AG20443 (cell line): ENCODE measurements at regions not wholly inside any gene's neighbourhood (a gene's known extent, or its start where the extent isn't known, plus 50 kb on each side); places are given as distances from the start of the nearest gene placed in this dataset.

Experiments used
- DNase-seq: peaks from one replicate; pipeline ENCODE4 v3.0.0; 2012; ENCODE audit warnings: low spot score, mixed read lengths

GRCh38 chr16:82567175-82567574 lies 59.6 kb upstream of the CDH13 start:
- DNase-seq: no peak

DNA sequence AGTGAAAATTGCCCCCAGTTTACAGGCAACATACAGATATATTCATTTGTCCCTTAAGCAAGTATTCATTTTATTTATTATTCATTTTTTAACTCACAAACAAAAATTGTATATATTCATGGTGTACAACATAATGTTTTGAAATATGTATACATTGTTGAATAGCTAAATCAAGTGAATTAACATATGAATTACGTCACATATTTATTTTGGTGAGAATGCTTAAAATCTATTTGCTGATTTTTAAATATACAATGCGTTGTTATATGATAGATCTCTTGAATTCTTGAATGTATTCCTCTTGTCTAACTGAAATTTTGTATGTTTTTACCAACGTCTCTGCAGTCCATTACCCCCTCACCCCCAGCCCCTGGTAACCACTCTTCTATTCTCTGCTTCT lies 63.4 kb upstream of the CDH13 start:
- no peak for DNase-seq

- no peak for DNase-seq
These were observed 64.5 kb upstream of the CDH13 start for GRCh38 chr16:82562183-82562683.

DNA sequence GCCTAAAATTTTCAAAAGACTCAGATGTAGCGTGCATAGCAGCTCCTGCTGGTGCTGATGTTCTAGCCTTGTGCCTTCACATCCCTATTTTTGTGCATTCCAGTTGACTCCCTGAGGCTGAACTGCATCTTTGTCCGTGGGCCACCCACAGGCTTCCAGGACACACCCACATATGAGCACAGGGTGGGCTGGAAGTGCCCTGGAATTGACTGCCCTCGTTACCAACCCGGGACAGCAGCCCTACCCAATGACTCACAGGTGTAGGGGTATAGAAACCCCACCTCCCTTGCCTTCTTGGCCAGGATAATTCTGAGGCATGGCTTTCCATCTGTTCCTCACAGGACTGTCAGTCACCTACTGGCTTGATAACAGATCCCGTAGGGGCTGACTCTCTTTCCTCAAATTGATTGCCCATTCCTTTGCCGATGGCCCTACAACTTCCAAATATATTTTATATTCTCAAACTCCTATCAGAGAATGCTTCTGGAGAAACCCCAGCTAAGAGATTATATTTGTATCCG lies 65.9 kb upstream of the CDH13 start:
- DNase-seq: no peak

DNA sequence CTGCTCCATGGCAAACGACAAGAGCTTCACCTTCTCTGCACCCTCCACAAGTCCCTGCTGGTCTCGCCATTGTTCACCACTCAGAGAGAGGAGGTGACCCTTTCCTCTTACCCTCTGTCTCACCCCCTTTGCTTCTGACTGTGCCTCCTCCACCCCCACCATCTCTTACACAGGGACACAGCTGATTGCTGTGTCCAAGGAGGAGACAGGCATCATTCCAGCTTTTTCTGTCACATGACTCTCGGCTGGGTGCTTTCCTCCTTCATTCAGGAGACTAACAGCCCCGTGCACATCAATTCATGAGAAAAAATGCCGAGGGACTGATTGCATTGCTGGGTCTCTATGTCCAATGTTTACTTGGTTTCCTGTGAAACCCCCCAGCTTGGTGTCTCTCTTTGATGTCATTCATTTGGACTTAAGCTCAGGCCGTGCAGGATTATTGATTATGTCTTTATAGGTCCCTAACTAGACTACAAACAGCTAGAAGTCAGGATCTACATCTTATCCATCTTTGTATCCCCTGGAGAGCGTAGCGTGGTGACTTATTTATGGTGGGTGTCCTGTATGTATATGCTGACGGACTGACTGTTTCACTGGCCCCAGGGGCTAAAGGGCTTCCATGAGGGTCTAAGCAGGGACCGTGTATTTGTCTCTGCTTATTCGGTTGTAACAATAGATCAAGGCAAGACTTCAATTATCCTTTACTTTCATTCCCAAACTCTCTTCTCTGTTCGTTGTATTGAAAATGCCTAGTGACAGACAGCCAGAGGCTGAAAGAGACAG lies 82.2 kb upstream of the CDH13 start:
- DNase-seq: no peak

DNA sequence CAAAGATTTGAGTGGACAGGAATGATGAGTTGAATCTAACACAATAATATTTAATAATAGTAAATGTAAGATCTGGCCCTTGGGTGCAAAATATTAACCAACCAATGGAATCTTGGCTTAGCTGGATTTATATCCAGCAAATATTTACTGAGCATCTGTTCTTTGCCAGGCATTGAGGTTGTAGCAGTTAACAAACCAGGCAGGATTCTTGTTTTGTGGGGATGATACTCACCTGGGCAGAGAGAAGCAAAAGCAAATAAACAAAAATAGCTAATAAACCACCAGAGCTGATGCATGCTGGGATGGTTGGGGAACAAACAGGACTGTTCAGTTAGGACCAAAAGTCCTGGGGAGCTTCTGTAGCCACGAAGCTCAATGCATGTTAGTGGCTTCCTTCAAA lies 84.1 kb upstream of the CDH13 start:
- DNase-seq: no peak

- DNase-seq: no peak
These were observed 85.7 kb upstream of the CDH13 start for GRCh38 chr16:82541103-82541502.

DNA sequence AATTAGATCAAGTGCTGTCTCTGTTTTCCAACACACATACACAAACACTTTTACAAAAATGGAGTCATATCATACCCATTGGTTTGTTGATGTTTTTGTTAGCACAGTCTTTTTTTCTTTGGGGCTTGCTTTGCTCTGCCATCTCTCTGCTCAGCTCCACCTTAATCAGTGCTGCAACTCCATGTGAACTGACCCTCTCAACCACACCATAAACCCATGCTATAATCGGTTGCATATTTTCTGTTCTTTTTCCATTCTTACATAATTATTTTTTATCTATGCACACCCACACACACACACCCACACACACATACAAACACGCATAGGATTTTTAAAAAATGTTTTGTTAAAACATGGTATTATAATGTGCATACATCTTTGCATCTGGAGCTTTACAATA lies 91.0 kb upstream of the CDH13 start:
- DNase-seq: no peak

DNA sequence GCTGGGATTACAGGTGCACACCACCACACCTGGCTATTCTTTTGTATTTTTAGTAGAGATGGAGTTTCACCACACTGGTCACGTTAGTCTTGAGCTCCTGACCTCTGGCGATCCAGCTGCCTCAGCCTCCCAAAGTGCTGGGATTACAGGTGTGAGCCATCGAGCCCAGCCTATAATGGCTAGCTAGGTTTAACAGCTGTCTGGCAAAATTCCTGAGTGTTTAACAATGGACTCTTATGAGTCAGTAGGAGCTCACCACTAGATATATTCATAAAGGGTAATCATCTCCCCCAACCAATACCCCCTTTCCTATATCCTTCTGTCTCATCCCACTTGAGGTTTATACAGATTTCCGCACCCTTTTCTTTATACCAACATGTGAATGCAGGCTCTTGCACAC lies 91.5 kb upstream of the CDH13 start:
- DNase-seq: no peak

DNA sequence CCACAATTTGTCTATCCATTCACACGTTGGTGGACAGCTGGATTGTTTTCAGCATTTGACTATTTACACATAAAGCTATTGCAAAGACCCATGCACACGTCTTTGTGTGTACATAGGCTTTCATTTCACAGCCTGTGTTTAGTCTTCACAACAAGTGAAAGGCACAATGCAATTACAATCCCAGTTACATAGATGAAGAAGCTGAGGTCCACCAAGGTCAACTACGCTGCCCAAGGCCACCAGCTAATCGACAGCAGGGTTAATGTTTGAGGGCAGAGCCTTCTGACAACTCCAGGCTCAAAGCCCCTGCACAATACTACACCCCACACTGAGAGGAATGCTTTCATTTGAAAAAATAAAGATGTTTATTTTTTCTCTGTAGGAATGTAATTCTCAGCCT lies 93.6 kb upstream of the CDH13 start:
- DNase-seq: no peak

- no peak for DNase-seq
These were observed 95.9 kb upstream of the CDH13 start for GRCh38 chr16:82530883-82531282.

DNA sequence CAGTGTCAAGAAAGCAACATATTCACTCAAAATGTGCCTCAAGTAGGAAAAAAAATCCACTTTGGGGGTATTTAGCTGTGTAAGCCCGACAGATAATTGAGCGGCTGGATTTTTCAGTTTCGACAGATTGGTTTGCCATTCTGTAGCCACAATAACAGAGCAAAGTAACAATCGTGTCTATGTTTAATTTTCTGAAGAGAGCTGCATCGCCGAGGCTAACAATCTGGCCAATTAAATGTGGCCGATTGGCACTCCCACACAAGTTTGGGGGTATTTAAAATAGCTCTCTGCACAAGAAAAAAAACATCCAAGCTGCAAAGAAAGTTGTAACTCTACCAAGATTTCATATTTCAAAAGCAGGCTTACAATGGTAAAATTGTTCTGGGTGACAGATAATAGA lies 99.7 kb upstream of the CDH13 start:
- DNase-seq: no peak

GRCh38 chr16:82524976-82525375 lies 101.8 kb upstream of the CDH13 start:
- DNase-seq: no peak

DNA sequence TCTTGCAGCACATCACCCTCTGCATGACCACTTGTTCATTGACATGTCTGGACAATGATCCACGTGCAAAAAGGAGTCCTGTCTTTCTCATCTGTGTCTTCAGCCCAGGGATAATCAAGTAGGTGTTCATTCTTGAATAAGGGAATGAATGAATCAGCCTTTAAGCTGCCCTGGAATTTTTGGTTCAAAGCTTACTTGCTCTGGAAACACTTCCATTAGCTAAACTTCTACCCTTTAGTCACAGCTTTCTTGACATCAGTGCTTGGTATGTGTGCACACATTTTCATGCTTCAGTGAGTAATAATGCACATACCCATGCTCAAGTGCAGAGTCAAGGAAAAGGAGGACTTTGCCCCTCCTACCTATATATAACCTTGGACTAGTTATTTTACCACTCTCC lies 103.0 kb upstream of the CDH13 start:
- DNase-seq: no peak

GRCh38 chr16:82522026-82522425 lies 104.7 kb upstream of the CDH13 start:
- DNase-seq: no peak

DNA sequence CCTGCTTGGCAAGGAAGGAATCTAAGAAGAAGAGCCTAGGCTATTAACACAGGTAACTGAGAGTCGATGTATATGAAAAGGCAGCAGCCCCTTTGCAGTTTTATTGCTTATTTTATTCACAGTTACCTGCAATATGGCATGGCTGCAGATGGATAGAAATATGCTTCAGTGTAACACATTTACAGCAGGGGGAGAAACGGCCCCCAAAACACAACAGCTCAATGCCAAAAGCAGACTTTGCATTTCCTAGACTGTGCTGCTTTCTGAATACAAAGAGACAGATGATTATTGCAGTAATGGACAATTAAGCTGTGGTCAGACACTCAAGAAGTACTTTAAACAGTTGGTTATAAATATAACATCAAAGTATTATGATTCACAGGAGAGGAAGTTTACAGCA lies 108.0 kb upstream of the CDH13 start:
- DNase-seq: no peak

DNA sequence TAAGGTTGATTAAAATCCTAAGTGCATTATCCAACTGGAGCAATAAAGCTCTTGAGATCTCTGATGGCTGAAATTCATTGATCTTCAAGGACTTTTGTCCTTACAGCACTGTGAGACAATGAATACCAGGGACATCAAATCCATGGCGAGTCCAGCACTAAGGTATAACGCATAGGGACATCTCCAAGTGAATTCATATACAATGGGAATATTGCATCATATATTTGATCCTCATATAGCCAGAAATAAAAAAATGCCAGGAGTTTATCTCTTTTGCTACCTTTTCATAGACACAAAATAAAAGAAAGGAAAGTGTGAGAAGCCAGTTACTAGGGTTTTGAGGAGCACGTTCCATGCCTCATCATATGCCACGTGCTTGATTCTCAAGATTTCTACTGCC lies 112.5 kb upstream of the CDH13 start:
- no peak for DNase-seq

GRCh38 chr16:82510789-82511305 lies 115.9 kb upstream of the CDH13 start:
- no peak for DNase-seq

- DNase-seq: no peak
These were observed 116.9 kb upstream of the CDH13 start for GRCh38 chr16:82509691-82510430.

DNA sequence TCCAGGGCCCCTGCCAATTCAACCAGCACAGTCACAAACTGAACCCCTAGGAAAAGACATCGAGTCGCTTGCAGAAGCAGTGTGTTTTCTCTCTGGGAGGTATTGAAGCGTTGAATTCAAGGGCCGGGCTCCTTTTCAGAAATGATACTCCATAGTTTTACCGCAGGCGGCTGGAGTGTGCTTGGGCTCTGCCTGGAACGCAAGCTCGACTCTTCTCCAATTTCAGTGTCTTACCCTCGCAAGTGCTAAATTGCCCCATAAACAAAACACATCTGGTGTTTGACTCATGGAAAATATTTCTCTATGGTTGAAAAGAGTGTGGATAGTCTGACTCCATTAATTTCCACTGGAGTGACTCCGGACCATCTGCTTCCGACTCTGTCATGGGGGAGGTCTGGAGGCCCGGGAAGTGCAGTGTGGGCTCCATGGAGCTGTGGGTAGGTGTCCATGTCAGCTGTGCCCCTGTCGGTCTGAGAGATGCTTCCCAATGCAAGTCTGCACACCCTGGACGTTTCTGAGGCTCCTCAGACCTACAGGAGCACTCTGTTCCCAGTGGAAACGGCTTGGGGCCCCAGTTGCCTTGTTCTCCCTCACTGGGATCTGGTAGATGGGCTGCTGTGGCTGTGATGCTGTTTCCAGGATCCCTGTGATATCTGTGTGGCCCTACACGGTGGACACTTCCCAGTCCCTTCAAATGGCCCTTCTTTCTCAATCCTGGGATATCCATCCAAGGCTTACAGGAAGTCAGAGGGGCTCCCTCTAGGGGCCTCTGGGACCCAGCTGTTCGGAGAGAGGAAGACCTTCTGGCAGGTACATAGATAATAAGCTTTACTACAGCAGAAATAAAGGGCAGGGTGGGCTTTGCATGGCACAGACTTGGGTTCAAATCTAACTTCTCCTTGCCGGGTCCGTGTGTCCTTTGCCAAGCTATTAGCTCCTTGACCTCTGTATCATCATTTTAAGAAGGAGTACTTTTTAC lies 119.8 kb upstream of the CDH13 start:
- no peak for DNase-seq

DNA sequence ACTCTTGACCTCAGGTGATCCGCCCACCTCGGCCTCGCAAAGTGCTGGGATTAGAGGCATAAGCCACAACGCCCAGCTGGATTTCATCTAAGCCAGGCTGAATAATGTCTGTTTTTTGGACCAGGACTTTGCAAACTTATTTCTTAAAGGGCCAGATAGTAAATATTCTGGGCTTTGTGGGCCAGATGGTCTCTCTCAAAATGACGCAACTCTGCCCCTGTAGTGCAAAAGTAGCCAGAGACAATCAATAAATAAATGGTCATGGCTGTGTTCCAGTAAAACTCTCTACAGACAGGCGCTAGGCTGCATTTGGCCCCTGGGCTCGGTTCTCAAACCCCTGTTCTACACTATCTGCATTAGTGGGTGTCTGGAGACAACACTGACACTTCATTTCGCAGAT lies 121.9 kb upstream of the CDH13 start:
- no peak for DNase-seq

GRCh38 chr16:82499302-82499701 lies 127.5 kb upstream of the CDH13 start:
- DNase-seq: no peak
